Tibial nerve (tissue), 4 donors: ENCODE measurements at regions not wholly inside any gene's neighbourhood (a gene's known extent, or its start where the extent isn't known, plus 50 kb on each side); places are given as distances from the start of the nearest gene placed in this dataset.
"Not testable (repeated sequence)": the region's sequence is repeated elsewhere in the genome, so short reads cannot be mapped to it uniquely, and the experiment has no call there.

ENCODE experiments used
- DNase-seq, 2 donors: peaks; one replicate each; pipeline ENCODE4 v3.0.0-alpha.2; 2019; ENCODE audit warnings: low spot score in 2 of 2
- H3K27ac ChIP-seq, 4 donors: fragments of 200-600 bp; sonication (generic) in 3 of 4; one replicate each; pipeline ENCODE4 v1.5.1; 2017 to 2019; ENCODE audit warnings: mild to moderate bottlenecking in 1 of 4
- H3K27me3 ChIP-seq, 2 donors: fragments of 200-600 bp; sonication (generic) in 1 of 2; one replicate each; pipeline versions ENCODE4 v1.5.1 to v1.6.0; 2017 to 2019
- H3K36me3 ChIP-seq, 3 donors: fragments of 200-600 bp; sonication (generic); one replicate each; pipeline ENCODE4 v1.5.1; 2018 to 2019
- H3K4me1 ChIP-seq, 4 donors: fragments of 200-600 bp; sonication (generic) in 3 of 4; one replicate each; pipeline ENCODE4 v1.5.1; 2017 to 2019
- H3K4me3 ChIP-seq, 4 donors: fragments of 200-600 bp; sonication (generic) in 3 of 4; one replicate each; pipeline ENCODE4 v1.5.1; 2017 to 2019; ENCODE audit warnings: mild to moderate bottlenecking in 1 of 4, moderate library complexity in 1 of 4
- H3K9me3 ChIP-seq, 4 donors: fragments of 200-600 bp; sonication (generic) in 3 of 4; one replicate each; pipeline ENCODE4 v1.5.1; 2017 to 2019
- EP300 ChIP-seq, 2 donors: sonication (generic); formaldehyde crosslinking; IDR thresholded peaks; one replicate each; pipeline ENCODE4 v1.6.1; 2017; ENCODE audit warnings: antibody characterized with exemption in 2 of 2, mild to moderate bottlenecking in 1 of 2
- POLR2A ChIP-seq, 2 donors: fragments of 450-650 bp; IDR thresholded peaks; one replicate each; pipeline ENCODE4 v1.6.1; 2017; ENCODE audit warnings: antibody characterized with exemption in 2 of 2, mild to moderate bottlenecking in 2 of 2, moderate library complexity in 2 of 2
- WGBS, 2 donors: methylation state at CpG; one replicate each; pipeline ENCODE4 v1.1.5; 2018; 5-methylcytosine and 5-hydroxymethylcytosine counted together
- TF ChIP-seq, protein P1 (sequence below), 5 experiments: fragments of 200-600 bp in 3 of 5; fragments of 450-650 bp in 2 of 5; sonication (generic) in 3 of 5; IDR thresholded peaks; one replicate each; pipeline ENCODE4 v1.5.1; 2016 to 2019; ENCODE audit warnings: antibody characterized with exemption in 5 of 5, mild to moderate bottlenecking in 3 of 5, moderate library complexity in 2 of 5

DNA sequence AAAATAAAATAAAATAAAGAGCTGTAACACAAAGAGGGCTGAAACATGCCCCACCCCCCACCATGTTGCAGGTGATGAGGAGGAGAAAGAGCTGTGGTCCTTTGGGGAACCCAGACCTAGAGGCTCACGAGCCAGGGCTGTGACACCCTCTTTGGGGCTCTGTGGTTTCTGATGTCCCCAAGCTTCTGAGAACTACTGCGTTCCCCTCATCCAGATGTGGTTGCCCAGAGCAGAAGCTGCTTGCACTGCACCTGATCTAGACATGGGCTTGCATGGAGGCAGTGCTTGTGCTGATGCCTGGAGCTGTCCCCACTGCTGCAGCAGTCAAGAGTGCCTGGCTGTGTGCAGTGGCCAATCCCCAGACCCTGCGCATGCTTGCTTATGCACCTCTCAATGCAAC lies 687.9 kb upstream of the ACVR2A start:
- TF ChIP-seq EP300 (IDR thresholded peaks at IDR 0.05), result no peak
- no peak for TF ChIP-seq POLR2A (IDR thresholded peaks at IDR 0.05)
- TF ChIP-seq, protein P1, sequence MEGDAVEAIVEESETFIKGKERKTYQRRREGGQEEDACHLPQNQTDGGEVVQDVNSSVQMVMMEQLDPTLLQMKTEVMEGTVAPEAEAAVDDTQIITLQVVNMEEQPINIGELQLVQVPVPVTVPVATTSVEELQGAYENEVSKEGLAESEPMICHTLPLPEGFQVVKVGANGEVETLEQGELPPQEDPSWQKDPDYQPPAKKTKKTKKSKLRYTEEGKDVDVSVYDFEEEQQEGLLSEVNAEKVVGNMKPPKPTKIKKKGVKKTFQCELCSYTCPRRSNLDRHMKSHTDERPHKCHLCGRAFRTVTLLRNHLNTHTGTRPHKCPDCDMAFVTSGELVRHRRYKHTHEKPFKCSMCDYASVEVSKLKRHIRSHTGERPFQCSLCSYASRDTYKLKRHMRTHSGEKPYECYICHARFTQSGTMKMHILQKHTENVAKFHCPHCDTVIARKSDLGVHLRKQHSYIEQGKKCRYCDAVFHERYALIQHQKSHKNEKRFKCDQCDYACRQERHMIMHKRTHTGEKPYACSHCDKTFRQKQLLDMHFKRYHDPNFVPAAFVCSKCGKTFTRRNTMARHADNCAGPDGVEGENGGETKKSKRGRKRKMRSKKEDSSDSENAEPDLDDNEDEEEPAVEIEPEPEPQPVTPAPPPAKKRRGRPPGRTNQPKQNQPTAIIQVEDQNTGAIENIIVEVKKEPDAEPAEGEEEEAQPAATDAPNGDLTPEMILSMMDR (IDR thresholded peaks at IDR 0.05), result no peak
- Histone ChIP-seq H3K4me3 (no peak overlapping the region), H3K9me3 (no peaks in the 10 kb centered on the region), H3K27ac (no peak overlapping the region), H3K4me1 (no peaks in the 10 kb centered on the region), H3K27me3 (no peaks in the 10 kb centered on the region), H3K36me3 (no peaks in the 10 kb centered on the region)
- 94 to 96% methylated on average over 3 of the region's 3 CpGs for WGBS, 2 donors
- no peak for DNase-seq

DNA sequence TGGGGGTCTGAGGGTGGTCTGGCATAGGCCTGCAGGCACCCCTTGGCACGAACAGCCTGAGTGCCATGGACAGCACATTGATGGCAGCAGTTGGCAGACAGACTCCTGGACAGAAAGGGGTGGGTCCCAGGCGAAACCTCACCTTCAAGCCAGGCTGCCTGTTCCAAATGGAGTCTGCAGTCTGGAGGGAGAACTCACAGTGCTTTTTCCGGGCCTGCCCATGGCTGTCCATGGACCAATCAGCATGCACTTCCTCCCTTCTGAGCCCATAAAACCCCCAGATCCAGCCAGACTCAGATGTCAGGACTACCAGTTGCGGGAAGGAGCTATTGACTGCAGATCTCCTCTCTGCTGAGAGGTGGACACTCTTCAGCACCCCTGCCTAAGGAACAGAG lies 694.6 kb upstream of the ACVR2A start:
- TF ChIP-seq, protein P1 (IDR thresholded peaks at IDR 0.05), result no peak
- TF ChIP-seq EP300 (IDR thresholded peaks at IDR 0.05) (no peak), POLR2A (IDR thresholded peaks at IDR 0.05) (no peak)
- H3K36me3 ChIP-seq, result no peaks in the 10 kb centered on the region
- WGBS, 2 donors, result 88 to 98% methylated on average over 4 of the region's 4 CpGs

DNA sequence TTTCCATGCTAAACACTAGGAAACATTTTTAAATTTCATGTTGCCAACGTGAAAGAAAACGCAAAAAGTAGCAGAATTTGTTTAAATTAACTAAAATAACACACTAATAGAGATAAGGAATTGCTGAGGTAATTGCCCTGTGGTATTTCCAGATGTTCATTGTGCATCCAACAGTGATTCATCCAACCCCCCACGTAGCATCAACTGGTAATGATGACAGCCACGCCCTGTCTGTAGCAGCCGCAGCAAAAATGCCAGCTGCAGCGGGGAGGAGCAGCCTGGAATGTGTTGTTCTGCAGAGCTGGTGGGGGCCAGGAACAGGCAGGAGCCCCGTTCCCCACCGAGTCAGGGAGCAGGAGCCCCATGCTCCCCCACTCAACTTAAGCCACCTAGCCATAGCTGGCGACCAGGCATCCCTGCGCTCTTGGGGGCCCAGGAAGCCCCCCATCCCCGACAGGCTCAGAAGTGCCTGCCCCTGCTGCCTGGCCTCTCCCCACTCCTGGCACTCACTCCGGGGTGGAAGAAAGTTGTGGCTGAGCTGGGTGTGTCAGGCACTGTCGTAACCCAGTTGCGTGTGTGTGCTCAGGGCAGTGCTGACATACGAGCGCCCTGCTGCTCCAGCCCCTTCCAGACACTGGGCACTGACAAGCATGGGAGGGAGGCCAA lies 695.1 kb upstream of the ACVR2A start:
- H3K36me3 ChIP-seq, result no peaks in the 10 kb centered on the region
- H3K27me3 ChIP-seq, result no peaks in the 10 kb centered on the region
- TF ChIP-seq, protein P1 (IDR thresholded peaks at IDR 0.05), result no peak
- TF ChIP-seq EP300 (IDR thresholded peaks at IDR 0.05) (no peak), POLR2A (IDR thresholded peaks at IDR 0.05) (no peak)
- no peak for DNase-seq
- H3K4me3 ChIP-seq, result no peak overlapping the region
- H3K4me1 ChIP-seq, result no peaks in the 10 kb centered on the region
- no peak overlapping the region for H3K27ac ChIP-seq
- no peaks in the 10 kb centered on the region for H3K9me3 ChIP-seq
- WGBS, 2 donors, result 86 to 88% methylated on average over 9 to 16 of the region's 16 CpGs

More for the DNA sequence above, 694.6 kb upstream of the ACVR2A start:
- H3K27me3 ChIP-seq, result no peaks in the 10 kb centered on the region
- no peak overlapping the region for H3K4me3 ChIP-seq
- H3K27ac ChIP-seq, result no peak overlapping the region
- no peaks in the 10 kb centered on the region for H3K9me3 ChIP-seq
- no peaks in the 10 kb centered on the region for H3K4me1 ChIP-seq
- no peak for DNase-seq

DNA sequence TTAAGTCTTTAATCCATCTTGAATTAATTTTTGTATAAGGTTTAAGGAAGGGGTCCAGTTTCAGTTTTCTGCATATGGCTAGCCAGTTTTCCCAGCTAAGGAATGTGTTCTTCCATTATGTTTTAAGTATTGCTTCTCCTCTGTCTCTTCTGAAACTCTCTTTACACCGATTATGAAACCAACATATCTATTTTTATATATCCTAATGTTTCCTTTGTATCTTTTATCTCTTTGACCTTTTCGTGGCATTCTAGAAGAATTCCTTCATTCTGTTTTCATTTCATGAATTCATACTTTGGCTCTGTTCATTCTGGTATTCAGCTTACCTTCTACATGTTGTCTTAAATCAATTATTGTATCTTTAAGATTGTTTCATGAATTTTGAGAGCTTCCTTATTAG lies 697.0 kb upstream of the ACVR2A start:
- no peak for TF ChIP-seq EP300 (IDR thresholded peaks at IDR 0.05)
- TF ChIP-seq, protein P1 (IDR thresholded peaks at IDR 0.05), result no peak
- no peak for TF ChIP-seq POLR2A (IDR thresholded peaks at IDR 0.05)
- Histone ChIP-seq H3K9me3 (no peaks in the 10 kb centered on the region), H3K4me3 (no peak overlapping the region), H3K36me3 (no peaks in the 10 kb centered on the region), H3K27me3 (no peaks in the 10 kb centered on the region), H3K4me1 (no peaks in the 10 kb centered on the region), H3K27ac (no peak overlapping the region)
- 38 to 44% methylated on average over 2 of the region's 2 CpGs for WGBS, 2 donors
- no peak for DNase-seq

DNA sequence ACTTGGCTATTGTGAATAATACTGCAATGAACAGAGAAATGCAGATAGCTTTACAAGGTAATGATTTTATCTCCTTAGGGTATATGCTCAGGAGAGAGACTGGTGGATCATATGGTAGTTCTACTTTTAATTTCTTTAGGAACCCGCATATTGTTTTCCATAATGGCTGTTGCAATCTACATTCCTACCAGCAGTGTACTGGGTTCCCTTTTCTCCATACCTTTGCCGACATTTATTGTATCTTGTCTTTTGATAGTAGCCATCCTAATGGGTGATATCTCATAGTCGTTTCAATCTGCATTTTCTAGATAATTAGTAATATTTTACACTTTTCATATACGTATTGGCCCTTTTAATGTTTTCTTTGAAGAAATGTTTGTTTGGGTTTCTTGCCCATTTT lies 702.9 kb upstream of the ACVR2A start:
- 60 to 88% methylated on average over 4 of the region's 4 CpGs for WGBS, 2 donors
- Histone ChIP-seq H3K4me1 (no peaks in the 10 kb centered on the region), H3K36me3 (no peaks in the 10 kb centered on the region), H3K9me3 (no peaks in the 10 kb centered on the region), H3K27me3 (no peaks in the 10 kb centered on the region), H3K27ac (no peak overlapping the region), H3K4me3 (no peak overlapping the region)
- TF ChIP-seq, protein P1 (IDR thresholded peaks at IDR 0.05), result no peak
- TF ChIP-seq EP300 (IDR thresholded peaks at IDR 0.05), result no peak
- TF ChIP-seq POLR2A (IDR thresholded peaks at IDR 0.05), result no peak
- no peak for DNase-seq

DNA sequence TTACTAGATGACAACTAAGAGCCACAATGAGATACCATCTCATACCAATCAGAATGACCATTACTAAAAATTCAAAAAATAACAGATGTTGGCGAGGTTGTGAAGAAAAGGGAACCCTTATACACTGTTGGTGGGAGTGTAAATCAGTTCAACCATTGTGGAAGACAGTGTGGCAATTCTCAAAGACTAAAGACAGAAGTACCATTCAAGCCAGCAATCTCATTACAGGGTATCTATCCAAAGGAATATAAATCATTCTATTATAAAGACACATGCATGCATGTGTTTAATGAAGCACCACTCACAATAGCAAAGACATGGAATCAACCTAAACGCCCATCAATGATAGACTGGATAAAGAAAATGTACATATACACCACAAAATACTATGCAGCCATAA lies 705.1 kb upstream of the ACVR2A start:
- H3K27ac ChIP-seq, H3K4me1 ChIP-seq, H3K27me3 ChIP-seq, H3K9me3 ChIP-seq, DNase-seq, H3K36me3 ChIP-seq, H3K4me3 ChIP-seq: not testable (repeated sequence)
- WGBS, 2 donors, result 41 to 47% methylated on average over 2 of the region's 2 CpGs
